Heart left ventricle (tissue), 16 donors: ENCODE measurements at regions not wholly inside any gene's neighbourhood (a gene's known extent, or its start where the extent isn't known, plus 50 kb on each side); places are given as distances from the start of the nearest gene placed in this dataset.

Experiments used
- ATAC-seq, 4 donors: fragments of 200-7000 bp; cut with Tn5 transposase; one replicate each; pipeline ENCODE4 v1.9.1; 2020 to 2022; ENCODE audit warnings: moderate library complexity in 4 of 4, mild to moderate bottlenecking in 3 of 4, moderate number of reproducible peaks in 1 of 4
- DNase-seq, 5 donors: peaks; one replicate each; pipeline ENCODE4 v3.0.0-alpha.2; 2020
- H3K27ac ChIP-seq, 12 donors: fragments of 200-600 bp; sonication (generic) in 4 of 12; one replicate each; pipeline versions ENCODE4 v1.5.0 to v1.8.0; 2016 to 2022; ENCODE audit warnings: mild to moderate bottlenecking in 2 of 12
- H3K27me3 ChIP-seq, 9 donors: fragments of 200-600 bp; sonication (generic) in 2 of 9; one replicate each; pipeline versions ENCODE4 v1.5.1 to v1.8.0; 2016 to 2022; ENCODE audit warnings: mild to moderate bottlenecking in 3 of 9
- H3K36me3 ChIP-seq, 9 donors: fragments of 200-600 bp; sonication (generic) in 2 of 9; one replicate each; pipeline versions ENCODE4 v1.5.0 to v1.8.0; 2018 to 2022; ENCODE audit warnings: mild to moderate bottlenecking in 2 of 9
- H3K4me1 ChIP-seq, 12 donors: fragments of 200-600 bp; sonication (generic) in 4 of 12; one replicate each; pipeline versions ENCODE4 v1.5.0 to v1.8.0; 2016 to 2022; ENCODE audit warnings: mild to moderate bottlenecking in 3 of 12
- H3K4me3 ChIP-seq, 12 donors: fragments of 200-600 bp; sonication (generic) in 4 of 12; one replicate each; pipeline versions ENCODE4 v1.5.0 to v1.8.0; 2017 to 2022; ENCODE audit warnings: mild to moderate bottlenecking in 9 of 12, moderate library complexity in 4 of 12
- H3K9me3 ChIP-seq, 12 donors: fragments of 200-600 bp; sonication (generic) in 4 of 12; one replicate each; pipeline versions ENCODE4 v1.5.0 to v1.8.0; 2016 to 2022; ENCODE audit warnings: mild to moderate bottlenecking in 1 of 12
- CTCF ChIP-seq, 12 donors: fragments of 200-600 bp; sonication (generic) in 4 of 12; IDR thresholded peaks; one replicate each; pipeline versions ENCODE4 v1.5.0 to v1.8.0; 2018 to 2022; ENCODE audit warnings: antibody characterized with exemption in 12 of 12, mild to moderate bottlenecking in 5 of 12
- POLR2A ChIP-seq, 2 donors: fragments of 450-650 bp; IDR thresholded peaks; one replicate each; pipeline ENCODE4 v1.6.1; 2017; ENCODE audit warnings: antibody characterized with exemption in 2 of 2, mild to moderate bottlenecking in 2 of 2, moderate library complexity in 2 of 2
- whole genome bisulfite sequencing, 4 donors: extraction: QIAGEN DNeasy Blood & Tissue Kit in 2 of 4; methylation state at CpG; one replicate each; pipeline versions ENCODE4 v1.1.5 to v1.1.7; 2013 to 2018; 5-methylcytosine and 5-hydroxymethylcytosine counted together
- intact Hi-C, 10 donors: fragments of 100-400 bp; cut with DNase I; formaldehyde crosslinking; loops; one replicate each; pipeline versions ENCODE4 v1.11.1 to v1.14.2; 2022
- donor health status: ischemic (EF 13 %, LVEDD 7.1; RV severe dilation, severe dysfunction).
- donor health status: healthy with polysubstance abuse.
- donor health status: DM: no; HTN: yes; CAD: no.
- donor health status: DM: no; HTN: no; CAD: no.
- donor health status: ischemic (EF 25% LVEDD 6.9; RV normal size, moderate dysfunction).
- donor health status: ischemic (EF 25% LVEDD 5.7; RV mildly dilated, moderate dysfunction).
- donor health status: healthy.
- donor health status: DM: yes; HTN: yes; CAD: no.
- donor health status: ischemic (EF 35%, LVEDD 5.7; RV mildly dilated, moderate dysfunction).
- donor health status: nonischemic (EF 11% LVEDD 7.7; RV severe dilation, severe dysfunction).
- donor health status: DM: yes; HTN: yes; CAD: no.
- donor health status: PGD.
- donor health status: ischemic (EF 29% LVEDD 5.4; RV normal size, mild dysfunction).
- donor health status: nonischemic (EF 23%, LVEDD 6.1; RV moderate dilation, normal function).

- Histone ChIP-seq H3K27me3 (no peaks in the 10 kb centered on the region), H3K4me1 (peaks cover 0 to 19% (median 7%) of the 10 kb centered on the region in 12 donors), H3K27ac (no peak overlapping the region), H3K9me3 (no peaks in the 10 kb centered on the region), H3K36me3 (no peaks in the 10 kb centered on the region), H3K4me3 (no peak overlapping the region)
- 74 to 81% (median 77%) methylated on average over 10 of the region's 10 CpGs for WGBS, 4 donors
- intact Hi-C loops = no loop called here
- peak in 1 of 4 donors; percentile 25 for ATAC-seq
- DNase-seq = no peak
- TF ChIP-seq POLR2A (IDR thresholded peaks at IDR 0.05) (no peak), CTCF (IDR thresholded peaks at IDR 0.05) (no peak)
Measured at GRCh38 chr12:105930557-105931503, 207.9 kb downstream of the NUAK1 start.

GRCh38 chr12:105931762-105932570 lies 206.8 kb downstream of the NUAK1 start:
- TF ChIP-seq CTCF (IDR thresholded peaks at IDR 0.05) = no peak
- TF ChIP-seq POLR2A (IDR thresholded peaks at IDR 0.05) = no peak
- Histone ChIP-seq H3K36me3 (no peaks in the 10 kb centered on the region), H3K9me3 (no peaks in the 10 kb centered on the region), H3K4me3 (no peak overlapping the region), H3K27ac (no peak overlapping the region), H3K4me1 (peaks cover 0 to 22% (median 7%) of the 10 kb centered on the region in 12 donors), H3K27me3 (no peaks in the 10 kb centered on the region)
- ATAC-seq (no peak), DNase-seq (no peak)
- WGBS, 4 donors = 88 to 92% (median 89%) methylated on average over 13 to 15 of the region's 15 CpGs
- intact Hi-C loops = no loop called here

GRCh38 chr12:105933671-105934665 lies 204.8 kb downstream of the NUAK1 start:
- 54 to 68% (median 64%) methylated on average over 13 of the region's 13 CpGs for WGBS, 4 donors
- no peak for TF ChIP-seq POLR2A (IDR thresholded peaks at IDR 0.05)
- TF ChIP-seq CTCF (IDR thresholded peaks at IDR 0.05) = no peak
- intact Hi-C loops = no loop called here
- Histone ChIP-seq H3K27ac (no peak overlapping the region), H3K9me3 (no peaks in the 10 kb centered on the region), H3K36me3 (no peaks in the 10 kb centered on the region), H3K4me3 (no peak overlapping the region), H3K4me1 (peaks cover 0 to 23% (median 7%) of the 10 kb centered on the region in 12 donors), H3K27me3 (no peaks in the 10 kb centered on the region)
- peak in 1 of 5 donors; percentile 40 for DNase-seq
- peak in 3 of 4 donors; percentile 55 to 71 (median 63) for ATAC-seq
